Right forelimb (tissue), 1 donor: ENCODE measurements at regions not wholly inside any gene's neighbourhood (a gene's known extent, or its start where the extent isn't known, plus 50 kb on each side); places are given as distances from the start of the nearest gene placed in this dataset.
"Not testable (repeated sequence)": the region's sequence is repeated elsewhere in the genome, so short reads cannot be mapped to it uniquely, and the experiment has no call there.

ENCODE experiments used
- DNase-seq: peaks from one replicate; pipeline ENCODE4 v3.0.0-alpha.2; 2018

GRCh38 chr5:96124589-96124988, 162.9 kb upstream of the ELL2 start:
- no peak for DNase-seq

- no peak for DNase-seq
These were observed 161.8 kb upstream of the ELL2 start for GRCh38 chr5:96123418-96123817.

- no peak for DNase-seq
These were observed 159.7 kb upstream of the ELL2 start for GRCh38 chr5:96121364-96121763.

GRCh38 chr5:96120120-96120519, 158.5 kb upstream of the ELL2 start:
- no peak for DNase-seq

GRCh38 chr5:96117771-96118651, 156.4 kb upstream of the ELL2 start:
- DNase-seq, result no peak

GRCh38 chr5:96115147-96115807, 153.6 kb upstream of the ELL2 start:
- DNase-seq, result no peak

- DNase-seq, result no peak
These were observed 153.1 kb upstream of the ELL2 start for GRCh38 chr5:96114736-96115135.

- no peak for DNase-seq
These were observed 151.7 kb upstream of the ELL2 start for GRCh38 chr5:96113170-96113939.

- no peak for DNase-seq
These were observed 151.1 kb upstream of the ELL2 start for GRCh38 chr5:96112703-96113102.

GRCh38 chr5:96112123-96112670, 150.5 kb upstream of the ELL2 start:
- DNase-seq, result no peak

- DNase-seq, result no peak
These were observed 149.6 kb upstream of the ELL2 start for GRCh38 chr5:96111080-96111756.

- DNase-seq, result no peak
These were observed 148.6 kb upstream of the ELL2 start for GRCh38 chr5:96110300-96110699.

GRCh38 chr5:96108629-96109028, 147.0 kb upstream of the ELL2 start:
- DNase-seq, result not testable (repeated sequence)

GRCh38 chr5:96103829-96104228, 142.2 kb upstream of the ELL2 start:
- not testable (repeated sequence) for DNase-seq

GRCh38 chr5:96101358-96102089, 139.9 kb upstream of the ELL2 start:
- DNase-seq, result no peak

- not testable (repeated sequence) for DNase-seq
These were observed 135.8 kb upstream of the ELL2 start for GRCh38 chr5:96097488-96097887.

- DNase-seq, result no peak
These were observed 135.1 kb upstream of the ELL2 start for GRCh38 chr5:96096724-96097123.

- DNase-seq, result no peak
These were observed 133.3 kb upstream of the ELL2 start for GRCh38 chr5:96094904-96095303.

- DNase-seq, result no peak
These were observed 132.3 kb upstream of the ELL2 start for GRCh38 chr5:96093890-96094381.

GRCh38 chr5:96093340-96093739, 131.7 kb upstream of the ELL2 start:
- DNase-seq, result no peak

- DNase-seq, result no peak
These were observed 130.2 kb upstream of the ELL2 start for GRCh38 chr5:96091874-96092273.

- no peak for DNase-seq
These were observed 128.6 kb upstream of the ELL2 start for GRCh38 chr5:96090215-96090614.
